Adrenal gland (tissue), 9 donors: ENCODE measurements at regions not wholly inside any gene's neighbourhood (a gene's known extent, or its start where the extent isn't known, plus 50 kb on each side); places are given as distances from the start of the nearest gene placed in this dataset.

Experiments used
- DNase-seq, 7 donors: peaks; one replicate each; pipeline ENCODE4 v3.0.0-alpha.2; 2019 to 2020
- H3K27ac ChIP-seq, 5 donors: fragments of 200-600 bp; sonication (generic) in 4 of 5; 1 replicate in 3 of 5; 2 replicates in 2 of 5; pipeline versions ENCODE4 v1.5.1 to v1.8.0; 2016 to 2020; ENCODE audit warnings: mild to moderate bottlenecking in 1 of 5
- H3K27me3 ChIP-seq: fragments of 200-600 bp; 2 replicates; pipeline ENCODE4 v1.8.0; 2021
- H3K36me3 ChIP-seq, 2 donors: fragments of 200-600 bp; replicated peaks in 1 of 2; 1 replicate in 1 of 2; 2 replicates in 1 of 2; pipeline versions ENCODE4 v1.5.1 to v1.8.0; 2018 to 2022
- H3K4me1 ChIP-seq, 2 donors: fragments of 200-600 bp; replicated peaks in 1 of 2; 1 replicate in 1 of 2; 2 replicates in 1 of 2; pipeline versions ENCODE4 v1.5.1 to v1.8.0; 2018 to 2021
- H3K4me3 ChIP-seq, 4 donors: fragments of 200-600 bp; sonication (generic) in 3 of 4; one replicate each; pipeline ENCODE4 v1.5.1; 2016 to 2018
- H3K9me3 ChIP-seq, 3 donors: fragments of 200-600 bp; sonication (generic) in 1 of 3; replicated peaks in 1 of 3; 1 replicate in 2 of 3; 2 replicates in 1 of 3; pipeline versions ENCODE4 v1.5.1 to v1.8.0; 2016 to 2021
- POLR2A ChIP-seq, 2 donors: fragments of 450-650 bp; IDR thresholded peaks; one replicate each; pipeline ENCODE4 v1.6.1; 2017; ENCODE audit warnings: antibody characterized with exemption in 2 of 2, mild to moderate bottlenecking in 2 of 2, moderate library complexity in 1 of 2
- WGBS, 4 donors: extraction: QIAGEN DNeasy Blood & Tissue Kit in 2 of 4; methylation state at CpG; one replicate each; pipeline versions ENCODE4 v1.1.5 to v1.1.7; 2013 to 2017; 5-methylcytosine and 5-hydroxymethylcytosine counted together
- intact Hi-C, 2 donors: fragments of 100-400 bp; cut with DNase I; formaldehyde crosslinking; loops; one replicate each; pipeline versions ENCODE4 v1.14.1 to v1.15.0; 2022 to 2023
- TF ChIP-seq, protein P1 (sequence below), 6 experiments: fragments of 450-650 bp in 4 of 6; fragments of 200-600 bp in 2 of 6; sonication (generic) in 1 of 6; IDR thresholded peaks; 1 replicate in 5 of 6; 2 replicates in 1 of 6; pipeline versions ENCODE4 v1.5.1 to v1.8.0; 2016 to 2021; ENCODE audit warnings: antibody characterized with exemption in 6 of 6, mild to moderate bottlenecking in 2 of 6, moderate library complexity in 1 of 6
- donor health status: healthy with polysubstance abuse.
- donor health status: Bipolar disorder and iron deficiency.
- donor health status: DM: yes; HTN: yes; CAD: no.
- donor health status: DM: no; HTN: no; CAD: no.
- donor health status: DM: no; HTN: no; CAD: no.

GRCh38 chr21:36246080-36246631, 73.8 kb upstream of the MORC3 start:
- Histone ChIP-seq H3K27ac (no peak overlapping the region), H3K4me3 (no peak overlapping the region), H3K4me1 (no peaks in the 10 kb centered on the region), H3K36me3 (peaks cover 0 to 28% of the 10 kb centered on the region in 2 donors), H3K27me3 (no peaks in the 10 kb centered on the region), H3K9me3 (no peaks in the 10 kb centered on the region)
- intact Hi-C loops, result no loop called here
- WGBS, 4 donors, result 87 to 89% (median 88%) methylated on average over 4 to 23 of the region's 23 CpGs
- DNase-seq, result no peak
- no peak for TF ChIP-seq POLR2A (IDR thresholded peaks at IDR 0.05)
- TF ChIP-seq, protein P1, sequence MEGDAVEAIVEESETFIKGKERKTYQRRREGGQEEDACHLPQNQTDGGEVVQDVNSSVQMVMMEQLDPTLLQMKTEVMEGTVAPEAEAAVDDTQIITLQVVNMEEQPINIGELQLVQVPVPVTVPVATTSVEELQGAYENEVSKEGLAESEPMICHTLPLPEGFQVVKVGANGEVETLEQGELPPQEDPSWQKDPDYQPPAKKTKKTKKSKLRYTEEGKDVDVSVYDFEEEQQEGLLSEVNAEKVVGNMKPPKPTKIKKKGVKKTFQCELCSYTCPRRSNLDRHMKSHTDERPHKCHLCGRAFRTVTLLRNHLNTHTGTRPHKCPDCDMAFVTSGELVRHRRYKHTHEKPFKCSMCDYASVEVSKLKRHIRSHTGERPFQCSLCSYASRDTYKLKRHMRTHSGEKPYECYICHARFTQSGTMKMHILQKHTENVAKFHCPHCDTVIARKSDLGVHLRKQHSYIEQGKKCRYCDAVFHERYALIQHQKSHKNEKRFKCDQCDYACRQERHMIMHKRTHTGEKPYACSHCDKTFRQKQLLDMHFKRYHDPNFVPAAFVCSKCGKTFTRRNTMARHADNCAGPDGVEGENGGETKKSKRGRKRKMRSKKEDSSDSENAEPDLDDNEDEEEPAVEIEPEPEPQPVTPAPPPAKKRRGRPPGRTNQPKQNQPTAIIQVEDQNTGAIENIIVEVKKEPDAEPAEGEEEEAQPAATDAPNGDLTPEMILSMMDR (IDR thresholded peaks at IDR 0.05), result no peak

- intact Hi-C loops, result no loop called here
- TF ChIP-seq, protein P1 (IDR thresholded peaks at IDR 0.05), result no peak
- TF ChIP-seq POLR2A (IDR thresholded peaks at IDR 0.05), result no peak
These were observed 72.5 kb upstream of the MORC3 start for GRCh38 chr21:36247316-36248010.

GRCh38 chr21:36249576-36250422, 70.2 kb upstream of the MORC3 start:
- no peak for DNase-seq
- Histone ChIP-seq H3K4me1 (no peaks in the 10 kb centered on the region), H3K4me3 (no peak overlapping the region), H3K9me3 (no peaks in the 10 kb centered on the region), H3K36me3 (peaks cover 0 to 28% of the 10 kb centered on the region in 2 donors), H3K27me3 (no peaks in the 10 kb centered on the region), H3K27ac (no peak overlapping the region)
- TF ChIP-seq, protein P1 (IDR thresholded peaks at IDR 0.05), result no peak
- no peak for TF ChIP-seq POLR2A (IDR thresholded peaks at IDR 0.05)
- intact Hi-C loops, result loop anchor here in 1 of 2 donors (10.0 kb wide), 1 partner anchor 65 kb away; no protein-coding TSS in a partner anchor
- WGBS, 4 donors, result 85 to 93% (median 90%) methylated on average over 20 of the region's 20 CpGs

More at GRCh38 chr21:36247316-36248010, 72.5 kb upstream of the MORC3 start:
- no peaks in the 10 kb centered on the region for H3K4me1 ChIP-seq
- H3K36me3 ChIP-seq, result peaks cover 0 to 28% of the 10 kb centered on the region in 2 donors
- WGBS, 4 donors, result 80 to 89% (median 84%) methylated on average over 8 of the region's 8 CpGs
- no peaks in the 10 kb centered on the region for H3K9me3 ChIP-seq
- H3K27ac ChIP-seq, result no peak overlapping the region
- no peak overlapping the region for H3K4me3 ChIP-seq
- no peak for DNase-seq
- H3K27me3 ChIP-seq, result no peaks in the 10 kb centered on the region

DNA sequence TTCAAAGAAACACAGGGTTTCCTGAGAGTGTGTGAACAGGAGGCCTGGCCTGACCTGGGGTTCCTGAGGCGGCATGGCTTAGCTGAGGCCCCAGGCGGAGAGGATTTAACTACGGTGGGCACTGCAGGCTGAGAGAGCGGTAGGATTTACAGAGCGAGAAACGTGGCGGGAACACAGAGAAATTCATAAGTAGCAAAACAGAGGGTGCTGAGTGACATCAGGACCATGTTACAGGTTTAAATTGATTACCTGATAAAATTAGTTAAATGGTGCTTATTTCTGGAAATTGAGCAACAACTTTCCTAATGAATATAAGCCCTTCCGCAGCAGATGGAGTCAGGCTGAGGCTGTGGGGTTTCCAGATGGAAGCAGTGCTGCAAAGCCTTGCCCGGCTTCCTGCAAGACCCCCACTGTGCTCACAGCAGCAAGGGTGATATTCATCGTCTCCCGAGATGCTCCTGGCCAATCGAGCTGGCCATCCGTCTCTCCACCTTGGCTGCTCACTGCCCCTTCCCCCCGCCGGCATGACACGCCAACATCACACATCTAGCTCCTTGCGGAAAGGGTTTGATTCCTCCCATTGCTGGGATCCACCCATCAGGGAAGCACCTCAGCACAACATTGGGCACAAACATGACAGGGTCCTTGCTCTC, 69.4 kb upstream of the MORC3 start:
- intact Hi-C loops, result loop anchor here in 1 of 2 donors (10.0 kb wide), 1 partner anchor 64 kb away; no protein-coding TSS in a partner anchor
- Histone ChIP-seq H3K36me3 (peaks cover 0 to 22% of the 10 kb centered on the region in 2 donors), H3K27ac (no peak overlapping the region), H3K4me3 (no peak overlapping the region), H3K27me3 (no peaks in the 10 kb centered on the region), H3K9me3 (no peaks in the 10 kb centered on the region), H3K4me1 (no peaks in the 10 kb centered on the region)
- WGBS, 4 donors, result 85 to 92% (median 89%) methylated on average over 12 to 17 of the region's 17 CpGs
- DNase-seq, result no peak
- TF ChIP-seq POLR2A (IDR thresholded peaks at IDR 0.05), result no peak
- TF ChIP-seq, protein P1 (IDR thresholded peaks at IDR 0.05), result no peak
